Kasumi-1 (cell line): ENCODE measurements at regions not wholly inside any gene's neighbourhood (a gene's known extent, or its start where the extent isn't known, plus 50 kb on each side); places are given as distances from the start of the nearest gene placed in this dataset.
"Not testable (repeated sequence)": the region's sequence is repeated elsewhere in the genome, so short reads cannot be mapped to it uniquely, and the experiment has no call there.

Experiments used
- DNase-seq, 2 experiments: peaks; one replicate each; lab custom pipeline; 2025; lab: John Stamatoyannopoulos, UW

DNA sequence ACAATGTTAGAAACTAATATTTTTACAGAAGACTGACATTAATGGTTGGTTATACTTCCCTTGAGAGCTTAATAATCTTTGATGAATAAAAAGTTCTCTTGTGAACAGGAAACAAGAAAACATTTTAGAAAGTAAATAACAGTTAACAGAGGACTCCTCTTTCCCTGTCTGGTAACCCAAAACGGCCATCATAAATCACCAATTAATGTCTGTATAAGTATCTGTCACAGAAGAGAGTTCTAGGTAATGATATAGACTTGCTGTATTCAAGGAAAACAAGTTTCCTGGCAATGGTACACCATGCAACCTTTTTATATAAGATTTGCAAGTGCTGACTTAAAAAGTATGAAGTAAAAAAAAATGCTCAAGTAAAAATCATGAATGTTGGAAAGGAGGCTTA, 426.7 kb downstream of the SOX2 start:
- no peak for DNase-seq

DNA sequence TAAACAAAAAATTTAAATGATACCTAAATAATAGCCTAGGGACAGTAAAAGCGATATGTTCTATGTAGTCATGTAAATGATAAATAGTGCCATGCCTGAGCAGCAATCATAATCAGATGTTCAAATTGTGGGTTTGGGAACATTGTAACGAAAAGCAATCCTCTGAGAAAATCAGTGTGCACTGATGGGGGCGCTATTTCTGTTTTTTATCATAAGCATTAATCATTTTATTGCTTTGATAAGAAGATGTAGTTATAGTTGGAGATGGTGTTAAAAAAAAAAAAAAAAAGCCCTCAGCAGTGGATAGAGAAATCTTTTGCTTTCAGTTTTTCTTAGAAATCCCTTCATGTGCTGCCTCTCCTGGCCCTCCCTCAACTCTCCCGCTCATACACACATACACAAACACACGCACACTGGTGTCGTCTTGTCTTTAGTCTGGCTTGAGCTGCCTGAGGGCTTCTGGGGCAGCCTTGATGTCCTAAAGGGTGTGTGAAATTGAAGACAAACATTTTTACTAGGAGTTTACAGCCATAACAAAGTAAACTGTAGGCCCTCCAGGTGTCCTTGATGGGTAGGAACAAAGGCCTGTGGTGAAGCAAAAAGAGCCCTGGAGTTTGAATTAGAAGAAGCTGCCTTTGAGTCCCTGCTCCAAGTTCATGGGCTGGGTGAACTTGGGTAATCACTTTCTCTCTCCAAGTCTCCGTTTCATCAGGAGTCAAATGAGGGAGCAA, 428.1 kb downstream of the SOX2 start:
- no peak for DNase-seq

DNA sequence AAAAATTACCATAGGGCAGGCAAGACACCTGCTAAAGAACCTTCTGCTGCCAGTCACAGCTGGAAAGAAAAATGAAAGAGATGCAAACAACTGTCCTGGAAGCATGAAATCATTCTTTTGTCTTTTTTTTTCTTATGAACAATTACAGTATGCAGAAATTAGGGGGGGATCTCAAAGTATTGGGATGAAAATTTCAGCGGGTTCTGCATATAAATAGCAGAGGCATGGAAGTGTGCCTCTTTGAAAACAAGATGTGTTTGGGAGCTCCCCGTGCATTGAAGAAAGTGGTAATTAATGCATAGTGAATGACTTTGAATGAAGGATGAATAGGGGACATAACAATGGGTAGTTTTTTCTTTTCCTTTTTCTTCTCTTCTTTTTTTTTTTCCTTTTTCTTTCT, 431.2 kb downstream of the SOX2 start:
- DNase-seq = no peak

DNA sequence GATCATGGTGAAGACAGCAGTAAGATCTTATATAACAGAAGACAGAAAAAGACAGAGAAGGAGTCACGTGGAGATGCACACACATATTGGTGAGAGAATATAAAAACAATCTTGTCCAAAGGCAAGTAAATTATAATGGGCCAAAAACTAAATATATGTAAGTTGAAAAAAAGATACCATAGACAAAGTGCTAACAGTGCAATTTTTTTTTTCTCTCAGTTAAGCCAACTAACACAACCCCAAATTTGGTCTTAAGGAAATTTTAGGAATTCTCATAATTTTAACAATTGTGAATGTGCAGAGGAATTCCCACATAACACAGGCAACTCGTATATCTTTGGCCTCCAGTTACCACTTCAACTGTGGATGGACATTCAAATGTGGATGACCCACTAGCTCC, 432.2 kb downstream of the SOX2 start:
- no peak for DNase-seq

DNA sequence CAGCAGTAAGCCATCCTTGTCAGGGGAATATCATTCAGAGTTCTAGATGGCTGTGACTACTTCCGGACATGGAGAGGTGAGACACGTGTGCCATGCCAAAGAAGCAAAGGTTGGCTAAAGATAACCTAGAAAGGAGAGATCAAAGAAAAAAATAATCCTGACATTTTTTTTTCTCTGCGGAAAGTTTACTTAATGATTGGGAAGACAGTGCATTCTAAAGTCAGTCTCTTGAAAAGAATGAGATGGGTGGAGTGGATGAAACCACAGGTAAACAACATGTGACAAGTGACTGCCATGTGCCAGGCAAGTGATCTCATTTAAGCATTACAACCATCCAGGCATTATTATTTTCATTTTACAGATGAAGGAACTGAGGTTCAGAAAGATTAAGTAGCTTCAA, 436.6 kb downstream of the SOX2 start:
- DNase-seq = no peak

DNA sequence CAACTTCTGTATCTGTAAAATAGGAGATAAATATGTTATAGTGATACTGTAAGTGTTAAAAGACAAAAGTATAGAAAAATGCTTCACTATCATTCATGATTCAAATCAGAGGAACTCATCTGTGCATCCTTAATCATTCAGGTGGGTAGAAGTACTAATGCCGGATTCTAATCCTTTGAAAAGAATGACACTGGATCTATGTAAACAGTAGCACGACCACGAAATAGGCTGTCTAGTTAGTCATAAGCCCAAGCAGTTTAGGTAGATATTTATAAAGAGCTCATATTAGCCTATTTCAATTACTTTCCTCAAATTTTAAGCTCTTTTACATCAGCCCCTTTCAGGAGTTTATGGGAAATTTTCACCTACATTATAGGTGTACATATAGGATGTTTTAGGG, 437.9 kb downstream of the SOX2 start:
- no peak for DNase-seq

DNA sequence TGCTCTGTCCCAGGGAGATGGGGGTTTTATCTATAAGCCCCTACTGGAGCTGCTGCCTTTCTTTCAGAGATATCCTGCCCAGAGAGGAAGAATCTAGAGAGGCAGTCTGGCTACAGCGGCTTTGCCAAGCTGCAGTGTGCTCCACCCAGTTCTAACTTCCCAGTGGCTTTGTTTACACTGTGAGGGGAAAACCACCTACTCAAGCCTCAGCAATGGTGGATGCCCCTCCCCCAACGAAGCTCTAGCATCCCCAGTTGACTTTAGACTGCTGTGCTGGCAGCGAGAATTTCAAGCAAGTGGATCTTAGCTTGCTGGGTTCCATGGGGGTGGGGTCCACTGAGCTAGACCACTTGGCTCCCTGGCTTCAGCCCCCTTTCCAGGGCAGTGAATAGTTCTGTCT, 444.6 kb downstream of the SOX2 start:
- DNase-seq = not testable (repeated sequence)

DNA sequence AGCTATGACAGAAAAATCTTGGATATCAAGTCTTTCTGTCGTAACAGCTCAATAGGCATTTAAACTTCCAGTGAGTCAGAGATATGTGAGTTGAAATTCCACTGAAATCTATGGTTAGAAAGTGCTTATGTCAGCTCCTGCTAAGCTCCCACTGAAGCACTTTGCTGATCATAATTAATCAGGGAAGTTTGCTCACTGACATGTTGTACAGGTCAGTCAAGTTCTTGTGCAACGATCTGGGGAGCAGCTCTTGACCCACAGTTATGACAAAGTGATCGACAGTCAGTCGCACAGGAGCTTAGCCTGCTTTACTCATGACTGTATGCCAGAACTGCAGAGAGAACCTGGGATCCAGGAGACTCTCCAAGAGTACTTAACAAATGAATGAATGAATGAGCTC, 453.5 kb downstream of the SOX2 start:
- DNase-seq = no peak

DNA sequence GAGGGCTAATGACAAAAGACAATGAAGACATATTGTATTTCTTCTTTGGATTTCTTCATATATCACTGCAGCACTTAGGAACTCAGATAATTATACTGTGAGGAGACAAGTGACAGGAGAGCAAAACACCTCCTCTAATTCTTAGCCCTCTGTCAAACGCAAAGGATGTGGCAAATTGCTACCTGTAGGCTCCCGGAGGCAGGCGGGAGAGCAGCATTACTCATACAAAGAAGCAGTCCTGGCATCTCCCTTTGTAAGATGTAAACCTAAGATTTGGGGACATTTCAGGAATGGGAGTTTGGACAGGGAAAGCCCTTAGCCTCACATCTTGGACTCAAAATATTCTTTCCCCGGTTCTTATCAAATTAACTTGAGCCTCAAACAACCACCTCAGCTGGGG, 460.8 kb downstream of the SOX2 start:
- DNase-seq = no peak

DNA sequence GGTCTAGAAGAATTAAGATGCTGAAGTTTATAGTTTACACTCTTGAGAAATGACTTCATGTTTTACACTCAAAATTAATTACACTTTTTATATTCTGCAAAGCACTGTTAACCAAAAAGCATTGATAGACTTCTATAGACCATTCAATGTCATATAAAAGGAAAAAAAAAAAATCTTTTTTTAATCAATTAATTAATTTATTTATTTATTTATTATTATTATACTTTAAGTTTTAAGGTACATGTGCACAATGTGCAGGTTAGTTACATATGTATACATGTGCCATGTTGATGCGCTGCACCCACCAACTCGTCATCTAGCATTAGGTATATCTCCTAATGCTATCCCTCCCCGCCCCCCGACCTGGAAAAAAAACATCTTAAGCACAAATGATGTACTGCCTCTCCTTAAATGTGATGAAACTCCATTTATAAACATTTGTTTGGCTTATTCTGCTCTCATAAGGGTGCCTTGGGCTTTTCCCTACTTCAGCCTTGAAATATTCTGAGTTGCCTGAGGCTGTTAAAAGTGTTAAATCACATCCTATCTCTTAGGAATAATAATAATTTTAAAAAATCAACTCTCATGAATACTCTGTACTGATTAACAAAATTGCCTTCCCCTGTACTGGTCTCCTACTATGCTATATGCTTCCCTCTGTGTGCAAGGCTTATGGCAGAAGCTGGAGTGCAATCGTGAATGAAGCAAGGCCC, 466.9 kb downstream of the SOX2 start:
- no peak for DNase-seq

DNA sequence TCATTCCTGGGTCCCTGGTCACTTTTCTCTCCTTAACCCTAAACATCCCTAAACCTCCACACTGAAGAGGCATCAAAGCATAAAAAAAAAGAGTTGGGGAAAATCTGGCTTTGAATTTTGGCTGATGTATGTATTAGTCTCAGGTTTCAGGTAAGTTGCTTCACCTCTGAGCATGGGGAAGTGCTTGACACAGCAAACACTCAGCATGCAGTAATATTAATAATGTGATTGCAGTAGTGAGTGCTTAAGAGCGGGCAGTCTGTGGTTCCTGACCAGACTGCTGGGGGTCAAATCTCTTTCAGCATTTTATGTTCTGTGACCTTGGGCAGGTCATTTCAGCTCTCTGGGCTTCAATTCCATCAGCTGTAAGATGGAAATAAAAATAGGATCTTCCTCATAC, 467.9 kb downstream of the SOX2 start:
- DNase-seq = no peak

DNA sequence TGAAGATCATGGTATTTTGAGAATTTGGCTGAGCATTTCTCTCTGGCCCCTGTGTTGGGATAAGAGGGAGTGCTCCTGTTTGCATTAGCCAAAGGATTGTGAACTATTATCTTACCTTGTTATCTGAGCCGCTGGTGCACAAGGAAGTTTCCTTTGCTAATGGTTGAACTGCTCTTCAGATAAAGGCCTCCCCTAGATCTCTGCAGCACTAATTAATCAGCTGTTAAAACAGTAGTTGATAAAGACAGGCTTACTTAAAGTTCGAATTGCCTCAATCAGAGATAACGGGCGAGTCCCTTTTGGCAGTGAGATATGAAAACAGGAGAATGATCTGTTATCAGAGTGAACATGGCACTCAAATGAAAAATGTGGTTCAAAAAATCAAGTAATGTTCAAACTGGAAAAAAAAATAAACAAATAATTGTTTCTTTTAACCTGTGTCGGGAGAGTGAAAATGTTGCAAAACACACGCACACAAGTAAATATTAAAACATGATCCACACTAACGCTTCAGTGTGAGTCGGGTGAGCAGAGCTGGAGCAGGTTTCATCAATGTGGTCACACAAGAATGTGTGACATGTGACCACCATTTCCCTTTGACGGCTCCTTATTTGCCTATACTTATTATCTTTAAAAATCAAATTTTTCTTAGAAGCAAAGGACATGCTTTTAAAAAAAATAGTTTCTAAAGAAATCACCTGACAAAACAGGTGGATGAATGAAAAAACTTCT, 469.1 kb downstream of the SOX2 start:
- DNase-seq = no peak

DNA sequence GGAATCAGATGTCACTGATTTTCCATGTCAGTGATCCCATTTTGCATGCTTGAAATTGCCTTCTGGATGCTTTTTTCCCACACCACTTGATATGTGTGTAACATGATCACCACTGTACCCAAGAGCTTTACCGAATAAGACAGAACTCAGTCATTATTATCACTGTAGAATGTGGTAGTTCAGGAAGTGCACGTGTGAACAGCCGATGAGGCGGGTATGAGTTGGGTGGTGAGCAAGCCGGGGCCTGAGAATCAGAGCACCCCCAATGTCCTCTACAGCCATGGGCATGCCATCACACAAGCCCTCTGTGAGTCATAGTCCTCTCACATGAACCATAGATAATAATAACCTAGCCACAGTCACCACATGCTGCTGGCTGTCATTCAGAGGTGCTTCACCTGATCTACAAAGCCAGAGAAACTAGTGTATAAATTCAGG, 470.8 kb downstream of the SOX2 start:
- DNase-seq = no peak

DNA sequence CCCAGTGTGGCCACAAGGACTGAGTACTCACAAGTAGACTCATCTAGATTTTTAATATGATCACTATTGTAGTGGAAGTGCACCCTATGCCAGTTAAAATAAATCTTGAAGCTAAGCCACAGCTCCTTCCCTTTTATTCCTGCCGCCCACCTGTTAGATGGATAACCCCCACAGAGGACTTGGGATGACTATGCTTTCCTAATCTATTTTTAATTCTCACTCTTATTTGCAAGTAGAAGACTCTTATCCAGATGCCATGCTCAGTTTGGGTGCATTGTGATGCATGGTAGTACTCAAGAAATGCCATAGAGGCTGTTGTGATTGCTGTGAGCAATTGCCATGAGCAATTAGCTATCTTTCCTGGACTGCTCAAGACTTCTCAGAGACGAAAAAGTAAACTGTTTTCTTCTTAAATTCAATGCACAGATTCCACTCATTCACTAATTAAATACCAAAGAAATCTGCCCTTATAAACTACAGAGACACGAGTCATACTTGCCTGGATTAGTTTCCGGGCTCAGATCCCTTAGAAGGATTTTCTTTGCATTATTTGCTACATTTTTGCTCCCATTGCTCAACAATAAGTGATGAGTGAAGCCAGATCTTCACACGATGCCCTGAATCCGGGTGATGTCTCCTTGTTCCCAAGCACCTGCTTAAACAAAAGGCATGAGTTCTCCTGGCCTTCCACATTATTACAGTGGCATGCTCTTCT, 472.1 kb downstream of the SOX2 start:
- DNase-seq = no peak

DNA sequence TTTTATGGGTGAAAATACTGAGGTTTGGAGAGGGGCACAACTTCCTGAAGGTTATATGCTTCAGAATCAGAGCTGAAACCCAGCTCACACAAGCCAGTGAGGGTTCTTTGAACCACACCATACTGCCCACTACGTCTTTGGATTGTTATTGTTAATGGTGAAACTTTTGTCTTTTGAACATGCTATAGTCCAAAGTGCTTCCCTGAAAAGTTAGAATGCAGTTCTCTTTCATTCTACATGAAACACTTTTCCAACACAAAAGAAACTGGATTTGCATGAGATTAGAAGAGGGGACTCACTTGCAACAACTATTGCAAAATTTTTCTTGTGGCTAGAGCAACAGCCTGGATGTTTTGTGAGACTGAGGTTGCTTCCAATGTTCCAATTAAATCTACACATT, 473.6 kb downstream of the SOX2 start:
- no peak for DNase-seq

DNA sequence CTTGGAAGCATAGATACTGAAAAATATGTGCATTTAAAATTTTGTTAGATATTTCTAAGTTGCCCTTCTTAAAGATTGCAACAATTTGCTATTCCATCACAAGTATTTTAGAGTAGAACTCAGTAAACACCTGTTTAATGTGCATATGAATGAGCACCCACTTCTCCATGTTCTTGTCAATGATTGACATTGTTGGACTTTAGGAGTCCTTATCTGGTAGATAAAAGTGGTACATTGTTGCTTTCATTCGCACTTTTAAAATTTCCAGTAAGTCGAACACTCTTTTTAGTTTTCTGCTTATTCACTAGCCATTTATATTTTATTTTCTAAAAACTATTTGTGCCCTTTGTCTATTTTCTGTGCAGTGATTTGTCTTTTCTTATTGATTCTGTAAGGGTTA, 478.3 kb downstream of the SOX2 start:
- DNase-seq = no peak

DNA sequence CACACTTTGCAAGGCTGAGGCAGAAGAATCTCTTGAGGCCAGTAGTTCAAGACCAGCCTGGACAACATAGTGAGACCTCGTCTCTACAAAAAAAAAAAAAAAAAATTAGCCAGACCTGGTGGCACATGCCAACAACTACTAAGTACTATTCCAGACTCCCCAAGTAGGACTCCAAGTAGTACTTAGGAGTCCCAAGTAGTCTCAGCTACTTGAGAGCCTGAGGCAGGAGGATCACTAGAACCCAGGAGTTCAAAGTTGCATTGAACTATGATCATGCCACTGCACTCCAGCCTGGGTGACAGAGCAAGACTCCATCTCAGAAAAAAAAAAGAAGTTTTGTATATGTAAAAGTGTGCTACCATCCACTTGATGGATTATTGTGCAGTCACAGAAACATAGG, 486.6 kb downstream of the SOX2 start:
- no peak for DNase-seq

DNA sequence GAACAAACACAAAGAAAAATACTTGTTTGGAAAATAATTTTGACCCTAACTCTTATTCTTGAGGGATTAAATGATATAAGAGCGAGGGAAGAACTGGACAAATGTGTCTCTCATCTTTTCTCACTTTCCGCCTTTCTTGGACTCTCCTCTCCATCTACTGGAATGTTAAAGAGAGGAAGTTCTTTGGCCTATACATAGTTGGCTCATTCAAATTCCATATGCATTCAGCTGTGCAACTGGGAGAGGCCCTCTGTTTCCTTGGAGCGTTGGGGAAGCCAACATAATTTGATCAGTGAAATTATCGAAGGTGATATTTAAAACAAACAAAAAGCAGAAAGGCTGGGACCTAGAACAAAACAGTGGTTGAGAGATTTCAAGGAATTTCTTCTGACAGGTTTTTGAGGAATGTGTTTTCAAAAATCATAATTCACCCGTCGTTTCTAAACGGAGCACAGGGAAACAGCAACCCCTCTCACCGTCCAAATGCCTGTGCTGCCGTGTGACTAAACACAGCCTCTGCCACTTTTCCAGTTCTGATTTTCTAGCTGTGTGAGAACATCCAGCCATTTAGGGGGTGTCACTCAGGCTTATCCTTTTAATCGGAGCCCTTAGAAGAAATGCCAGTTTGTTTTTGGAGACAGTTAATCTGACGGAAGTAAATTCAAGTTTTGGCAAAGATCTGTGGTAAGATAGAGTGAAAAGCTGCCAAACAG, 489.9 kb downstream of the SOX2 start:
- no peak for DNase-seq

DNA sequence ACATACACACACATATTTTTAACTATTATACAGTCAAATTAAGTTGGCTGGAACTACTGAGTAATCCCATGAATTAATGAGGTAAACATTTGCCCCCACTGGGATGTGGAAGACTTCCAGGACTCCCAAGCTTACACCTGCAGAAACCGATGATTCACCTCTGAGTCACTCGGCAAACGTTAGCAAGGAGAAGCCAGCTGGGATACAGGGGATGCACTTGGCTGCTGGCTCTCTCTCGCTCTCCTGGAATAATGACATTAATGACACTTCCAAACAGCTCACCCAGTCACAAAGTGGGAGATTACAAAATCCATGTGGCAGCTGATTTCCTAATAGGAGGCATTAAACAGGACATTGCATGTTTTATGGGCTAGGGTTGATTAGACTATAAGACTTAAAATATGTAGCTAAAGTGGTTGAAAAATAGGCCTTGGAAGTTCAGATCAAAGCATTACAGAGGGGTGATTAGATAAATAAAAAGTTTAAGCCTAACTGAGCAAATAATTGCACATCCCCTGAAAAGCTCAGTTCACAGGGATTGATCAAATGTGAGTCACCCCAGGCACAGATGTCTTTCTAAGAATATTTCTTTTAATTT, 500.9 kb downstream of the SOX2 start:
- no peak for DNase-seq

DNA sequence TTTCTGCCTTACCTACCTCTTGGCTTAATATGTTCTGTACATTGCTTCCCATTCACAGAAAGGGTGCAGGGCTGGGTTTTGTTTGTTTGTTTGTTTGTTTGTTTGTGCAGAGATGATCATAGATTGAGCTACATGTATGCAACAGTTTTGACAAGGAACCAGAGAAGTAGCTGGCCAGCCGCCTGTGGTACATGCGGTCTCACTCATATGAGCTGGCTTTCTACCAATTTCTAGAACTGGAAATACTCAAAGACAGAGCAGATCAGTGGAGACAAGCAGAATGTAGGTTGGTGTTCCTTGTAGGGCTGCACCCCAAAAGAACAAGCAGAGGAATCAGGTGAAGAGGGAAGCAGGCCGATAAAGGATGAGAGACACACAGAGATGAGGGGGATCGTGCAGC, 502.7 kb downstream of the SOX2 start:
- no peak for DNase-seq

DNA sequence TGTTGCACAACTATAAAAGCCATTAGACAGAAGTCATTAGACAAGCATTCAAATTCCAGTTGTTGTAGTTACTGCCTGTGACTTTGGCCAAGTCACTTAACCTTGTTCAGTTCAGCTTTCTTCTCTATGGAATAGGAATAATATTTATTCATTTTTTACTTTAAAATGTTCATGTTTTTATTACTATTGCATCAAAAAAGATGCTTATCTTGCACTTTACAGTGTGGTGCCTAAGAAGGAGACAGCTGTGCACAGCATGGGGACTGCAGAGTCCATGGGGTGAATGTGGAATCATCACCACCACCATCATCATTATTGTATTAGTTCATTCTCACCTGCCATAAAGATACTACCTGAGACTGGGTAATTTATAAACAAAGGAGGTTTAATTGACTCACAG, 504.2 kb downstream of the SOX2 start:
- no peak for DNase-seq
